GM12878 (cell line): ENCODE measurements at regions not wholly inside any gene's neighbourhood (a gene's known extent, or its start where the extent isn't known, plus 50 kb on each side); places are given as distances from the start of the nearest gene placed in this dataset.

Experiments
- ATAC-seq: fragments of 200-7000 bp; cut with Tn5 transposase; 3 replicates; pipeline ENCODE4 v1.9.1; 2020; ENCODE audit warnings: mild to moderate bottlenecking, moderate library complexity
- BruUV-seq: library from RNA; stranded (reverse); fragments of 400-500 nt; replicated peaks from 2 replicates; lab custom pipeline; 2021; lab: Mats Ljungman, UMichigan
- CTCF ChIA-PET: fragments of 300-600 bp; sonication (Branson Sonifier 250); formaldehyde crosslinking; extraction: SDS; loops from one replicate; lab custom pipeline; 2021; ENCODE audit warnings: inconsistent platforms; lab: Yijun Ruan, JAX
- POLR2A ChIA-PET: fragments of 350-600 bp; formaldehyde crosslinking; extraction: SDS; loops from one replicate; lab custom pipeline; 2021; ENCODE audit warnings: inconsistent platforms; lab: Charles Lee
- RAD21 ChIA-PET: fragments of 300-600 bp; sonication (Branson Sonifier 250); formaldehyde crosslinking; loops from one replicate; lab custom pipeline; 2023; ENCODE audit warnings: antibody characterized with exemption; ENCODE audit not compliant: unreplicated experiment; lab: Charles Lee
- SMC1A ChIA-PET: fragments of 300-600 bp; sonication (Branson Sonifier 250); formaldehyde crosslinking; loops from one replicate; lab custom pipeline; 2023; ENCODE audit not compliant: unreplicated experiment, uncharacterized antibody; lab: Charles Lee
- DNase-seq: peaks from one replicate; pipeline ENCODE4 v3.0.0-alpha.2; 2011; ENCODE audit warnings: low read depth, low spot score
- FAIRE-seq: peaks from 3 replicates; lab custom pipeline; 2011; peaks lifted over from hg19 to GRCh38; lab: Jason Lieb, UNC
- H2AFZ ChIP-seq: 2 replicates; pipeline ENCODE4 v1.6.0; 2011; ENCODE audit warnings: low read depth, low read length, control low read depth; ENCODE audit not compliant: control insufficient read depth
- H3K27ac ChIP-seq: 2 replicates; pipeline ENCODE4 v1.5.1; 2011; ENCODE audit warnings: control low read depth; ENCODE audit not compliant: control insufficient read depth, insufficient read depth
- H3K27me3 ChIP-seq, 2 experiments: replicated peaks in 1 of 2; 2 replicates each; pipeline versions ENCODE4 v1.6.0 to v1.6.1; 2011; ENCODE audit warnings: low read length in 1 of 2; ENCODE audit not compliant: control insufficient read depth in 2 of 2, insufficient read depth in 2 of 2
- H3K36me3 ChIP-seq, 2 experiments: 2 replicates each; pipeline ENCODE4 v1.5.1; 2011; ENCODE audit warnings: low read length in 1 of 2; ENCODE audit not compliant: control insufficient read depth in 2 of 2, insufficient read depth in 2 of 2
- H3K4me1 ChIP-seq: 2 replicates; pipeline ENCODE4 v1.6.1; 2011; ENCODE audit warnings: mild to moderate bottlenecking, low read length, moderate library complexity, mixed read lengths; ENCODE audit not compliant: control insufficient read depth, insufficient read depth
- H3K4me2 ChIP-seq: 2 replicates; pipeline ENCODE4 v1.6.0; 2011; ENCODE audit warnings: control low read depth; ENCODE audit not compliant: control insufficient read depth, insufficient read depth
- H3K4me3 ChIP-seq: fragments of 200-600 bp; sonication (generic); 2 replicates; pipeline ENCODE4 v1.5.1; 2016
- H3K79me2 ChIP-seq: 2 replicates; pipeline ENCODE4 v1.6.0; 2011; ENCODE audit warnings: low read length; ENCODE audit not compliant: control insufficient read depth, insufficient read depth
- H3K9ac ChIP-seq: 2 replicates; pipeline ENCODE4 v1.8.0; 2011; ENCODE audit warnings: low read length, control low read depth, mixed read lengths; ENCODE audit not compliant: control insufficient read depth, insufficient read depth
- H3K9me3 ChIP-seq: replicated peaks from 3 replicates; pipeline ENCODE4 v1.5.1; 2011; ENCODE audit warnings: mild to moderate bottlenecking, low read length; ENCODE audit not compliant: control insufficient read depth, insufficient read depth
- H4K20me1 ChIP-seq: 2 replicates; pipeline ENCODE4 v1.6.0; 2011; ENCODE audit not compliant: control insufficient read depth, insufficient read depth
- CBX3 ChIP-seq: fragments of 200-600 bp; sonication (generic); IDR thresholded peaks from 2 replicates; pipeline ENCODE4 v1.6.1; 2016; ENCODE audit warnings: low read depth, borderline replicate concordance
- CHD4 ChIP-seq: fragments of 200-600 bp; sonication (generic); IDR thresholded peaks from 2 replicates; pipeline ENCODE4 v1.6.1; 2016; ENCODE audit warnings: mild to moderate bottlenecking
- HDAC2 ChIP-seq: fragments of 200-600 bp; sonication (generic); IDR thresholded peaks from 2 replicates; pipeline ENCODE4 v1.6.1; 2017
- PML ChIP-seq: IDR thresholded peaks from 2 replicates; pipeline ENCODE4 v1.6.1; 2012; ENCODE audit warnings: low read length, inconsistent platforms
- RUNX3 ChIP-seq: IDR thresholded peaks from 2 replicates; pipeline ENCODE4 v1.6.1; 2012; ENCODE audit warnings: low read length, inconsistent platforms
- SMC3 ChIP-seq: IDR thresholded peaks from 2 replicates; pipeline ENCODE4 v1.6.1; 2011; ENCODE audit warnings: low read length, improper control_type of control experiment, borderline replicate concordance
- ZNF217 ChIP-seq: fragments of 450-650 bp; IDR thresholded peaks from 2 replicates; pipeline ENCODE4 v1.6.1; 2017; ENCODE audit warnings: antibody characterized with exemption, mild to moderate bottlenecking
- ZSCAN29 ChIP-seq: fragments of 450-650 bp; IDR thresholded peaks from 2 replicates; pipeline ENCODE4 v1.6.1; 2017; ENCODE audit warnings: mild to moderate bottlenecking, moderate library complexity
- WGBS: methylation state at CpG from one replicate; pipeline ENCODE4 v1.1.6; 2016; ENCODE audit warnings: low lambda C conversion rate; ENCODE audit not compliant: insufficient replicate concordance, insufficient coverage; ENCODE audit errors: missing lambda C conversion rate; 5-methylcytosine and 5-hydroxymethylcytosine counted together
- in situ Hi-C: fragments of 300-500 bp; cut with MboI; formaldehyde crosslinking; loops from 9 replicates; pipeline ENCODE4 v1.14.3; 2018; ENCODE audit warnings: mixed read lengths
- intact Hi-C: fragments of 100-400 bp; cut with micrococcal nuclease; formaldehyde crosslinking; loops from one replicate; pipeline ENCODE4 v1.14.2; 2022; ENCODE audit not compliant: unreplicated experiment
- TF ChIP-seq, protein P1 (sequence below): fragments of 450-650 bp; IDR thresholded peaks from 2 replicates; pipeline ENCODE4 v1.6.1; 2017; ENCODE audit warnings: mild to moderate bottlenecking, low read depth, inconsistent platforms; ENCODE audit not compliant: poor library complexity, severe bottlenecking
- TF ChIP-seq, protein P2 (sequence below): fragments of 450-650 bp; formaldehyde crosslinking; IDR thresholded peaks from 2 replicates; pipeline ENCODE4 v1.4.0; 2022; ENCODE audit warnings: mild to moderate bottlenecking, moderate library complexity
- TF ChIP-seq, protein P3 (sequence below): IDR thresholded peaks from 2 replicates; pipeline ENCODE4 v1.6.1; 2011; ENCODE audit warnings: low read depth, low read length, improper control_type of control experiment, borderline replicate concordance

DNA sequence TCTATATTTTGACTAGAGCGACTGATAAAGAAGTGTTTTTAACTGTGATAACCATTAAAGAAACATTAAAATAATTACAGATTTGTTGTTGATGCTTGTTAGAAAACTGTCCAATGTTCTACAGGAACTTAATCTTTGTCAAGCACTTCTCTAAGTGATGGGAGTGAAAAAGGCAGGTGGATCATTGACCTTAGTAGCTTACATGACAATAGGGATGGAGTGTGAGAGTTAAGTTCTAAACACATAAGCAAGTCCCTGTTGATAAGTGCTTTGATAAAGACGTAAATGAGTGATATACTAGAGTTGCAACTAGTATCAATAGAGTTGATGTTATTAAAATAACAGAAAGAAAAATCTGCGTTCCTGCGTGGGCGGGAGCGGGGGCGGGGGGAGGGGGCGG is 931.5 kb upstream of the EPHA7 start:
- TF ChIP-seq, protein P1, sequence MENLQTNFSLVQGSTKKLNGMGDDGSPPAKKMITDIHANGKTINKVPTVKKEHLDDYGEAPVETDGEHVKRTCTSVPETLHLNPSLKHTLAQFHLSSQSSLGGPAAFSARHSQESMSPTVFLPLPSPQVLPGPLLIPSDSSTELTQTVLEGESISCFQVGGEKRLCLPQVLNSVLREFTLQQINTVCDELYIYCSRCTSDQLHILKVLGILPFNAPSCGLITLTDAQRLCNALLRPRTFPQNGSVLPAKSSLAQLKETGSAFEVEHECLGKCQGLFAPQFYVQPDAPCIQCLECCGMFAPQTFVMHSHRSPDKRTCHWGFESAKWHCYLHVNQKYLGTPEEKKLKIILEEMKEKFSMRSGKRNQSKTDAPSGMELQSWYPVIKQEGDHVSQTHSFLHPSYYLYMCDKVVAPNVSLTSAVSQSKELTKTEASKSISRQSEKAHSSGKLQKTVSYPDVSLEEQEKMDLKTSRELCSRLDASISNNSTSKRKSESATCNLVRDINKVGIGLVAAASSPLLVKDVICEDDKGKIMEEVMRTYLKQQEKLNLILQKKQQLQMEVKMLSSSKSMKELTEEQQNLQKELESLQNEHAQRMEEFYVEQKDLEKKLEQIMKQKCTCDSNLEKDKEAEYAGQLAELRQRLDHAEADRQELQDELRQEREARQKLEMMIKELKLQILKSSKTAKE = no peak
- TF ChIP-seq ZSCAN29 (no peak), CHD4 (no peak), ZNF217 (no peak), PML (no peak), HDAC2 (no peak), SMC3 (no peak), CBX3 (no peak), RUNX3 (no peak)
- TF ChIP-seq, protein P2, sequence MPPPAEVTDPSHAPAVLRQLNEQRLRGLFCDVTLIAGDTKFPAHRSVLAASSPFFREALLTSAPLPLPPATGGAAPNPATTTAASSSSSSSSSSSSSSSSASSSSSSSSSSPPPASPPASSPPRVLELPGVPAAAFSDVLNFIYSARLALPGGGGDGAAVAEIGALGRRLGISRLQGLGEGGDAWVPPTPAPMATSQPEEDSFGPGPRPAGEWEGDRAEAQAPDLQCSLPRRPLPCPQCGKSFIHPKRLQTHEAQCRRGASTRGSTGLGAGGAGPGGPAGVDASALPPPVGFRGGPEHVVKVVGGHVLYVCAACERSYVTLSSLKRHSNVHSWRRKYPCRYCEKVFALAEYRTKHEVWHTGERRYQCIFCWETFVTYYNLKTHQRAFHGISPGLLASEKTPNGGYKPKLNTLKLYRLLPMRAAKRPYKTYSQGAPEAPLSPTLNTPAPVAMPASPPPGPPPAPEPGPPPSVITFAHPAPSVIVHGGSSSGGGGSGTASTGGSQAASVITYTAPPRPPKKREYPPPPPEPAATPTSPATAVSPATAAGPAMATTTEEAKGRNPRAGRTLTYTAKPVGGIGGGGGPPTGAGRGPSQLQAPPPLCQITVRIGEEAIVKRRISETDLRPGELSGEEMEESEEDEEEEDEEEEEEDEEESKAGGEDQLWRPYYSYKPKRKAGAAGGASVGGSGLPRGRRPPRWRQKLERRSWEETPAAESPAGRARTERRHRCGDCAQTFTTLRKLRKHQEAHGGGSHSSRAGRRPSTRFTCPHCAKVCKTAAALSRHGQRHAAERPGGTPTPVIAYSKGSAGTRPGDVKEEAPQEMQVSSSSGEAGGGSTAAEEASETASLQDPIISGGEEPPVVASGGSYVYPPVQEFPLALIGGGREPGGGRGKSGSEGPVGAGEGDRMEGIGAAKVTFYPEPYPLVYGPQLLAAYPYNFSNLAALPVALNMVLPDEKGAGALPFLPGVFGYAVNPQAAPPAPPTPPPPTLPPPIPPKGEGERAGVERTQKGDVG (CRISPR knock-in tag) = no peak
- TF ChIP-seq, protein P3, sequence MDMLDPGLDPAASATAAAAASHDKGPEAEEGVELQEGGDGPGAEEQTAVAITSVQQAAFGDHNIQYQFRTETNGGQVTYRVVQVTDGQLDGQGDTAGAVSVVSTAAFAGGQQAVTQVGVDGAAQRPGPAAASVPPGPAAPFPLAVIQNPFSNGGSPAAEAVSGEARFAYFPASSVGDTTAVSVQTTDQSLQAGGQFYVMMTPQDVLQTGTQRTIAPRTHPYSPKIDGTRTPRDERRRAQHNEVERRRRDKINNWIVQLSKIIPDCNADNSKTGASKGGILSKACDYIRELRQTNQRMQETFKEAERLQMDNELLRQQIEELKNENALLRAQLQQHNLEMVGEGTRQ = no peak
- Histone ChIP-seq H2AFZ (no peak overlapping the region), H3K4me1 (no peaks in the 10 kb centered on the region), H3K9ac (no peak overlapping the region), H3K9me3 (no peaks in the 10 kb centered on the region), H3K4me2 (no peak overlapping the region), H3K27me3 (no peaks in the 10 kb centered on the region), H3K4me3 (no peak overlapping the region), H4K20me1 (no peaks in the 10 kb centered on the region), H3K27ac (no peak overlapping the region), H3K36me3 (no peaks in the 10 kb centered on the region), H3K79me2 (no peaks in the 10 kb centered on the region)
- 17% methylated on average over 2 of the region's 8 CpGs for WGBS
- RAD21 ChIA-PET = no interaction called here
- CTCF ChIA-PET = no interaction called here
- no TSS peak for BruUV-seq
- POLR2A ChIA-PET = no interaction called here
- DNase-seq (no peak), ATAC-seq (no peak), FAIRE-seq (no peak)
- in situ Hi-C loops = no loop called here
- intact Hi-C loops = no loop called here
- SMC1A ChIA-PET = no interaction called here
